ENCODE measurements at regions not wholly inside any gene's neighbourhood (a gene's known extent, or its start where the extent isn't known, plus 50 kb on each side); places are given as distances from the start of the nearest gene placed in this dataset.

- WGBS, 2 experiments (ENCODE audit: extremely low coverage in 1 of 2, insufficient coverage in 1 of 2, insufficient read length in 1 of 2, insufficient replicate concordance in 2 of 2, low coverage in 1 of 2, low lambda C conversion rate in 2 of 2, missing lambda C conversion rate in 1 of 2), result 91% methylated on average over 2 of the region's 2 CpGs; no CpG with 5 or more reads in 1 of the 2 experiments
- no peak overlapping the region for H2AFZ ChIP-seq (ENCODE audit: low read length)
- POLR2A ChIA-PET (ENCODE audit: partially characterized antibody), result no interaction called here
Measured at GRCh38 chr9:30522061-30522460, 1862.4 kb upstream of the ACO1 start.

More at GRCh38 chr9:30522061-30522460, 1862.4 kb upstream of the ACO1 start:
- FAIRE-seq (no peak), DNase-seq (ENCODE audit: low read depth in 1 of 2, low spot score in 2 of 2) (no peak)
- Histone ChIP-seq H2BK15ac (ENCODE audit: low read length) (no peak overlapping the region), H3K4me3 (ENCODE audit: extremely low read depth in 1 of 4, insufficient read depth in 2 of 4, low read depth in 3 of 4, low read length in 4 of 4) (no peak overlapping the region), H4K20me1 (replicated peaks in 1 of 2; ENCODE audit: control insufficient read depth in 1 of 2, insufficient read depth in 2 of 2, low read length in 2 of 2) (no peaks in the 10 kb centered on the region), H2BK5ac (ENCODE audit: low read depth, low read length) (no peak overlapping the region), H3K9ac (replicated peaks in 1 of 4; ENCODE audit: extremely low read depth in 1 of 4, low read depth in 3 of 4, low read length in 3 of 4) (no peak overlapping the region), H3K56ac (replicated peaks; ENCODE audit: insufficient read length, low read depth, low read length) (no peak overlapping the region), H2AK5ac (ENCODE audit: low read depth, low read length) (no peak overlapping the region), H3K23ac (ENCODE audit: insufficient read length) (no peak overlapping the region), H2BK20ac (ENCODE audit: low read length) (no peak overlapping the region), H3K4me2 (ENCODE audit: insufficient read depth in 1 of 2, low read depth in 2 of 2, low read length in 2 of 2) (no peak overlapping the region), H3K18ac (ENCODE audit: extremely low read depth, low read length) (no peak overlapping the region), H3K4me1 (replicated peaks in 1 of 4; ENCODE audit: control insufficient read depth in 3 of 4, insufficient read depth in 4 of 4, low read length in 3 of 4) (no peaks in the 10 kb centered on the region), H3K14ac (ENCODE audit: insufficient read length) (no peak overlapping the region), H3K79me1 (ENCODE audit: low read depth, low read length) (no peaks in the 10 kb centered on the region), H3K23me2 (ENCODE audit: low read depth, low read length) (no peaks in the 10 kb centered on the region), H2BK120ac (replicated peaks; ENCODE audit: low read depth, low read length) (no peak overlapping the region), H2BK12ac (ENCODE audit: low read depth, low read length) (no peak overlapping the region), H3K9me3 (ENCODE audit: insufficient read depth in 2 of 2, low read depth in 1 of 2, low read length in 1 of 2) (no peaks in the 10 kb centered on the region), H3K36me3 (ENCODE audit: control insufficient read depth in 2 of 4, insufficient read depth in 4 of 4, low read length in 3 of 4) (no peaks in the 10 kb centered on the region), H4K8ac (ENCODE audit: extremely low read depth, insufficient read depth, low read length) (no peak overlapping the region), H3K4ac (replicated peaks; ENCODE audit: insufficient read length, low read depth, low read length) (no peak overlapping the region), H3K27ac (ENCODE audit: low read depth, low read length) (no peak overlapping the region), H3K27me3 (replicated peaks in 1 of 4; ENCODE audit: control insufficient read depth in 3 of 4, extremely low read depth in 1 of 4, insufficient read depth in 3 of 4, low read length in 3 of 4) (no peaks in the 10 kb centered on the region), H4K91ac (replicated peaks; ENCODE audit: insufficient read length, low read length) (no peak overlapping the region), H4K5ac (ENCODE audit: insufficient read length, low read depth, low read length) (no peak overlapping the region), H3K79me2 (ENCODE audit: control insufficient read depth in 1 of 2, insufficient read depth in 2 of 2, low read length in 2 of 2) (no peaks in the 10 kb centered on the region)
- CTCF ChIA-PET (ENCODE audit: partially characterized antibody), result interaction anchor here (1.2 kb wide), 1 partner anchor 9 kb away, joined by 3 read pairs; no protein-coding TSS in a partner anchor
- TF ChIP-seq GABPA (IDR thresholded peaks at IDR 0.05; ENCODE audit: borderline replicate concordance, insufficient read depth, low read length) (no peak), SRF (IDR thresholded peaks at IDR 0.05; ENCODE audit: low read depth, low read length) (no peak), SP1 (IDR thresholded peaks at IDR 0.05; ENCODE audit: low read depth, low read length) (no peak), KDM5A (IDR thresholded peaks at IDR 0.05; ENCODE audit: low read length) (no peak), ATF3 (IDR thresholded peaks at IDR 0.05; ENCODE audit: insufficient read depth, low read depth, low read length) (no peak), MAFK (IDR thresholded peaks at IDR 0.05; ENCODE audit: low read depth, low read length) (no peak), SIN3A (conservative IDR thresholded peaks at IDR 0.05 in 1 of 2, IDR thresholded peaks at IDR 0.05 in 1 of 2; ENCODE audit: low read depth in 1 of 2, low read length in 2 of 2) (no peak), CBX5 (IDR thresholded peaks at IDR 0.05; ENCODE audit: low read depth, low read length) (no peak), CEBPB (IDR thresholded peaks at IDR 0.05; ENCODE audit: low read depth, low read length) (no peak), NANOG (IDR thresholded peaks at IDR 0.05; ENCODE audit: insufficient read depth, low read depth, low read length, poor library complexity, severe bottlenecking) (no peak), BRCA1 (IDR thresholded peaks at IDR 0.05; ENCODE audit: low read depth, low read length) (no peak)
